ENCODE measurements at regions not wholly inside any gene's neighbourhood (a gene's known extent, or its start where the extent isn't known, plus 50 kb on each side); places are given as distances from the start of the nearest gene placed in this dataset.

DNA sequence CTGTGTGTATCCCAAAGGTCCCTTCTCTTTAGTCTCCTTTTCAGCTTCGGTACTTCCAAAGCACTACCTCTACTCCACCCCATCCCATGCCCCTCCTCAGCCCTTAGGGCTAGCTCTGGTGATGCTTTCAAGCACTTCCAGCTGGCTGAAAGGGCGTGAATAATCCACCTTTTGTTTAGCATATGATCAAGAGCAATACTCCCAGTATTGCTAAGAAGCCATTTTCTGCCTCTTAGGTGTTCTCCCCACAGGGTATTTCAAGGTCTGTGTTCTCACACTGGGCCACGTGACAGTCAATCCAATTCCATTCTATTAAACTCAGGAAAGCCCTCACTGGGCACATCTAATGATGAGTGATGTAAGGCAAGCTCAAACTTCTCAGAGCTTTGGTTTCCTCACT lies 298.5 kb upstream of the PROX1 start:
- TF ChIP-seq, protein P1, sequence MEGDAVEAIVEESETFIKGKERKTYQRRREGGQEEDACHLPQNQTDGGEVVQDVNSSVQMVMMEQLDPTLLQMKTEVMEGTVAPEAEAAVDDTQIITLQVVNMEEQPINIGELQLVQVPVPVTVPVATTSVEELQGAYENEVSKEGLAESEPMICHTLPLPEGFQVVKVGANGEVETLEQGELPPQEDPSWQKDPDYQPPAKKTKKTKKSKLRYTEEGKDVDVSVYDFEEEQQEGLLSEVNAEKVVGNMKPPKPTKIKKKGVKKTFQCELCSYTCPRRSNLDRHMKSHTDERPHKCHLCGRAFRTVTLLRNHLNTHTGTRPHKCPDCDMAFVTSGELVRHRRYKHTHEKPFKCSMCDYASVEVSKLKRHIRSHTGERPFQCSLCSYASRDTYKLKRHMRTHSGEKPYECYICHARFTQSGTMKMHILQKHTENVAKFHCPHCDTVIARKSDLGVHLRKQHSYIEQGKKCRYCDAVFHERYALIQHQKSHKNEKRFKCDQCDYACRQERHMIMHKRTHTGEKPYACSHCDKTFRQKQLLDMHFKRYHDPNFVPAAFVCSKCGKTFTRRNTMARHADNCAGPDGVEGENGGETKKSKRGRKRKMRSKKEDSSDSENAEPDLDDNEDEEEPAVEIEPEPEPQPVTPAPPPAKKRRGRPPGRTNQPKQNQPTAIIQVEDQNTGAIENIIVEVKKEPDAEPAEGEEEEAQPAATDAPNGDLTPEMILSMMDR (IDR thresholded peaks at IDR 0.05), result no peak
- no peak for TF ChIP-seq ELF4 (CRISPR knock-in tag; IDR thresholded peaks at IDR 0.05; ENCODE audit: low read depth)
- TF ChIP-seq NFE2L1 (CRISPR knock-in tag; IDR thresholded peaks at IDR 0.05), result no peak
- TF ChIP-seq ESRRA (CRISPR knock-in tag; IDR thresholded peaks at IDR 0.05; ENCODE audit: borderline replicate concordance), result no peak
- no peak for TF ChIP-seq NR2C2 (CRISPR knock-in tag; IDR thresholded peaks at IDR 0.05)
- no peak for TF ChIP-seq ZNF263 (CRISPR knock-in tag; IDR thresholded peaks at IDR 0.05; ENCODE audit: low read depth)
- TF ChIP-seq NFYB (CRISPR knock-in tag; conservative IDR thresholded peaks at IDR 0.05; ENCODE audit: low read depth), result no peak
- TF ChIP-seq TEAD4 (CRISPR knock-in tag; IDR thresholded peaks at IDR 0.05), result no peak
- TF ChIP-seq IRF2 (CRISPR knock-in tag; IDR thresholded peaks at IDR 0.05; ENCODE audit: borderline replicate concordance, low read depth), result no peak
- no peak for TF ChIP-seq JAZF1 (CRISPR knock-in tag; IDR thresholded peaks at IDR 0.05)
- TF ChIP-seq NFATC4 (CRISPR knock-in tag; IDR thresholded peaks at IDR 0.05), result no peak
- TF ChIP-seq, protein P2, sequence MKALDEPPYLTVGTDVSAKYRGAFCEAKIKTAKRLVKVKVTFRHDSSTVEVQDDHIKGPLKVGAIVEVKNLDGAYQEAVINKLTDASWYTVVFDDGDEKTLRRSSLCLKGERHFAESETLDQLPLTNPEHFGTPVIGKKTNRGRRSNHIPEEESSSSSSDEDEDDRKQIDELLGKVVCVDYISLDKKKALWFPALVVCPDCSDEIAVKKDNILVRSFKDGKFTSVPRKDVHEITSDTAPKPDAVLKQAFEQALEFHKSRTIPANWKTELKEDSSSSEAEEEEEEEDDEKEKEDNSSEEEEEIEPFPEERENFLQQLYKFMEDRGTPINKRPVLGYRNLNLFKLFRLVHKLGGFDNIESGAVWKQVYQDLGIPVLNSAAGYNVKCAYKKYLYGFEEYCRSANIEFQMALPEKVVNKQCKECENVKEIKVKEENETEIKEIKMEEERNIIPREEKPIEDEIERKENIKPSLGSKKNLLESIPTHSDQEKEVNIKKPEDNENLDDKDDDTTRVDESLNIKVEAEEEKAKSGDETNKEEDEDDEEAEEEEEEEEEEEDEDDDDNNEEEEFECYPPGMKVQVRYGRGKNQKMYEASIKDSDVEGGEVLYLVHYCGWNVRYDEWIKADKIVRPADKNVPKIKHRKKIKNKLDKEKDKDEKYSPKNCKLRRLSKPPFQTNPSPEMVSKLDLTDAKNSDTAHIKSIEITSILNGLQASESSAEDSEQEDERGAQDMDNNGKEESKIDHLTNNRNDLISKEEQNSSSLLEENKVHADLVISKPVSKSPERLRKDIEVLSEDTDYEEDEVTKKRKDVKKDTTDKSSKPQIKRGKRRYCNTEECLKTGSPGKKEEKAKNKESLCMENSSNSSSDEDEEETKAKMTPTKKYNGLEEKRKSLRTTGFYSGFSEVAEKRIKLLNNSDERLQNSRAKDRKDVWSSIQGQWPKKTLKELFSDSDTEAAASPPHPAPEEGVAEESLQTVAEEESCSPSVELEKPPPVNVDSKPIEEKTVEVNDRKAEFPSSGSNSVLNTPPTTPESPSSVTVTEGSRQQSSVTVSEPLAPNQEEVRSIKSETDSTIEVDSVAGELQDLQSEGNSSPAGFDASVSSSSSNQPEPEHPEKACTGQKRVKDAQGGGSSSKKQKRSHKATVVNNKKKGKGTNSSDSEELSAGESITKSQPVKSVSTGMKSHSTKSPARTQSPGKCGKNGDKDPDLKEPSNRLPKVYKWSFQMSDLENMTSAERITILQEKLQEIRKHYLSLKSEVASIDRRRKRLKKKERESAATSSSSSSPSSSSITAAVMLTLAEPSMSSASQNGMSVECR (CRISPR knock-in tag; IDR thresholded peaks at IDR 0.05; ENCODE audit: borderline replicate concordance), result no peak
- TF ChIP-seq ZNF232 (CRISPR knock-in tag; IDR thresholded peaks at IDR 0.05), result no peak
